GM12872 (cell line): ENCODE measurements at regions not wholly inside any gene's neighbourhood (a gene's known extent, or its start where the extent isn't known, plus 50 kb on each side); places are given as distances from the start of the nearest gene placed in this dataset.

Experiments
- TF ChIP-seq, protein P1 (sequence below): IDR thresholded peaks from 3 replicates; pipeline ENCODE4 v1.5.1; 2011; ENCODE audit warnings: low read depth, mild to moderate bottlenecking, low read length, moderate library complexity; ENCODE audit not compliant: insufficient read depth

DNA sequence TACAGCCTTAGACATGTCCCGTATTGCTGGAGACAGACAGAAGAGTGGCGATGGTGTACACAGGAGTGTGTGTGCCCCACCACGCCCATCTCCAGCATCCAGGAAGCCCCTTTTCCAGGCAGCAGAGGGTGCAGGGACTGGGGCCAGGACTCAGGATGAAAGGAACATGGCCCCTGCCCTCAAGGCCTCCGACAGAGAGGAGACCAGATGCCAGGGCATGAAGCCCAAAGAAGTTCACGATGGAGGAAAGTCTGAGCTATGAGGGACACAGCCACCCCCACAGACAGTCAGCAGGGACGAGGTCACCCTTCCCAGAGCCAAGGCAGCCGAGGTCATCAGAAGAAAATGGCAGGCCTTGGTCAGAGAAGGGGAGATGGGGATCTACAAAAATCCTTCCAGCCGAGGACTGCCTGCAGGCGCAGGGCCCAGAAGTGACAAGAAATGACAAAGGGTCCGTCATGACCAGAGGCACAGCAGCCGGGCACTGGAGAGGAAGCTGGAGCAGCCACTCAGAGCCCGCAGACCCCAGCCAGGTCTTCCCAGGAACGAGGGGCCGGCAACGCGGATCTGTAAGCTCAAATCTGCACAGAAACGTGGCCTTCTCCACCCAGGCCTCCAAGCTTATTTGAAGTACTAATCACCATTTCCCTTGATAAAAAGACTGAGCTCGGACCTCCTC lies 78.7 kb upstream of the PPP2R2D start:
- TF ChIP-seq, protein P1, sequence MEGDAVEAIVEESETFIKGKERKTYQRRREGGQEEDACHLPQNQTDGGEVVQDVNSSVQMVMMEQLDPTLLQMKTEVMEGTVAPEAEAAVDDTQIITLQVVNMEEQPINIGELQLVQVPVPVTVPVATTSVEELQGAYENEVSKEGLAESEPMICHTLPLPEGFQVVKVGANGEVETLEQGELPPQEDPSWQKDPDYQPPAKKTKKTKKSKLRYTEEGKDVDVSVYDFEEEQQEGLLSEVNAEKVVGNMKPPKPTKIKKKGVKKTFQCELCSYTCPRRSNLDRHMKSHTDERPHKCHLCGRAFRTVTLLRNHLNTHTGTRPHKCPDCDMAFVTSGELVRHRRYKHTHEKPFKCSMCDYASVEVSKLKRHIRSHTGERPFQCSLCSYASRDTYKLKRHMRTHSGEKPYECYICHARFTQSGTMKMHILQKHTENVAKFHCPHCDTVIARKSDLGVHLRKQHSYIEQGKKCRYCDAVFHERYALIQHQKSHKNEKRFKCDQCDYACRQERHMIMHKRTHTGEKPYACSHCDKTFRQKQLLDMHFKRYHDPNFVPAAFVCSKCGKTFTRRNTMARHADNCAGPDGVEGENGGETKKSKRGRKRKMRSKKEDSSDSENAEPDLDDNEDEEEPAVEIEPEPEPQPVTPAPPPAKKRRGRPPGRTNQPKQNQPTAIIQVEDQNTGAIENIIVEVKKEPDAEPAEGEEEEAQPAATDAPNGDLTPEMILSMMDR: no peak

GRCh38 chr10:131822692-131823245 lies 78.0 kb upstream of the PPP2R2D start:
- TF ChIP-seq, protein P1: no peak

- TF ChIP-seq, protein P1: no peak
Observed at GRCh38 chr10:131824371-131825149, 76.2 kb upstream of the PPP2R2D start.

- TF ChIP-seq, protein P1: no peak
Observed at GRCh38 chr10:131825150-131825848, 75.5 kb upstream of the PPP2R2D start.

DNA sequence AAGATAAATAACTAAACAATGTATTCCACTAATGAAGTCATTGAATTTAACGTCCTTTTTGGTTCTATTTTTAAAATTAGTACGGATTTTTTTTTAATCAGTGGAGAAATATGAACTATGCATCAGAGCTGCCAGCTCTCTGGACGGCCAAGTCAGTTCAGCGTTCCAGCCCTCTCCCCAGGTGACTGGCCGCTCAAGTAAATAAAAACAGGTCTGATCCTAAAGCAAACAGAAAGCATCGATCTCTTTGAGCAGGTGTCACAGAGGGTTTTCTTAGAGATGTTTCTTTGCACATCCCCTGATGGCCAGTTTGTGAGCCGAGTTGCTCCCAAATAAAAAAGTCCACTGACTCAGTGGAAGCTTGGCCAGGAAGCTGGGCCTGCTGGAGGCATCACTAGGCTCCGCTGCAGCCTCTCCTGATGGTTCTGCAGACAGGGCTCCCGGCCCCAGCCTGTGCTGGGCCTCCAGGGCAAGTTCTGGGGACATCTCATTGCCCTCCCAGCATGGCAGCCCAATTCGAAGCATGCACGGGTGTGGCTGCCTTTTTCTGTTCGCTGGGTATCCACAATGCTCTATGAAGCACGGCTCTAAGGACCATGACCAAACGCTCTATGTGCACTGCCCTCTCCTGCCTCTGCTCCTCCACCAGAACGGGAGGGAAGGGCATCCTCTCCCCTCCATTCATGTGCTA lies 74.7 kb upstream of the PPP2R2D start:
- TF ChIP-seq, protein P1: no peak

DNA sequence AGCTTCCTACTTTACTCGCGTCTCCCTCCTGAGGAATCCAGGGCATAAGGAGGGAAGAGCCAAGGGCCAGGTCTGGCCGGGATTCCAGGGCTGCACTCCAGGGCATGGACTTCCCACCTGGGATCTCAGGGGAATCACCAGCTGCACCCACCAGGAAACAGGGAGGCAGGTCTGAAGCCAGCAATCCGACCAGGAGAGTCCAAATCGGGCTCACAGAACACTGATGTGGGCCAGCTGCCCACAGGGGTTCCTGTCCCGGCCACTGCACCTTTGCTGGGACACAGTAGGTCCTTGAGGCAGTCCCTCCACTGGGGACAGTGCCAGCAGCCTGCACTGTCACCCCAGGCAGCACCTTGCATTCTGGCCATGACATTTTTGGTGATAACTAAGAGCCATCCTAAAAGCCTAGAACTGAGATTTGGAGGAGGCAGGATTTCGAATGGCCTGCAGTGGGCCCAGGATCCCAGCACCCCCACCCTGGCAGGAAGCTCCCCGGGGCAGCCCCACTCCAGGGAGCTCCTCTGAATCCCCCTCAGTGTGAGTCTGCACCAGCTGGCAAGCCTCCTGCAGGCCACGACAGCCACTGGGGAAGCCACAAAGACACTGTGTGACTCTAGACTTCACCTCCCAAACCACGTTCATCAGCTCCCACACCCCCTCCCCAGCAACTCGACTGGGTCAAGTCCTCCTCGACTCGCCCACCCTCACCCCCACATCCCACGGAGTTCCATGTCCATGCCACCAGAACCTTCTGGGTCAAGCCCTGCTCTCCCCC lies 71.5 kb upstream of the PPP2R2D start:
- TF ChIP-seq, protein P1: no peak
